Uterus (tissue), 2 donors: ENCODE measurements at regions not wholly inside any gene's neighbourhood (a gene's known extent, or its start where the extent isn't known, plus 50 kb on each side); places are given as distances from the start of the nearest gene placed in this dataset.

Experiments used
- POLR2A ChIP-seq, 2 donors: fragments of 450-650 bp; IDR thresholded peaks; one replicate each; pipeline ENCODE4 v1.6.1; 2016; ENCODE audit warnings: antibody characterized with exemption in 2 of 2, mild to moderate bottlenecking in 1 of 2, moderate library complexity in 1 of 2
- TF ChIP-seq, protein P1 (sequence below), 4 experiments: fragments of 200-600 bp in 2 of 4; fragments of 450-650 bp in 2 of 4; sonication (generic) in 2 of 4; IDR thresholded peaks; one replicate each; pipeline ENCODE4 v1.5.1; 2016 to 2019; ENCODE audit warnings: antibody characterized with exemption in 4 of 4, mild to moderate bottlenecking in 2 of 4, moderate library complexity in 1 of 4

DNA sequence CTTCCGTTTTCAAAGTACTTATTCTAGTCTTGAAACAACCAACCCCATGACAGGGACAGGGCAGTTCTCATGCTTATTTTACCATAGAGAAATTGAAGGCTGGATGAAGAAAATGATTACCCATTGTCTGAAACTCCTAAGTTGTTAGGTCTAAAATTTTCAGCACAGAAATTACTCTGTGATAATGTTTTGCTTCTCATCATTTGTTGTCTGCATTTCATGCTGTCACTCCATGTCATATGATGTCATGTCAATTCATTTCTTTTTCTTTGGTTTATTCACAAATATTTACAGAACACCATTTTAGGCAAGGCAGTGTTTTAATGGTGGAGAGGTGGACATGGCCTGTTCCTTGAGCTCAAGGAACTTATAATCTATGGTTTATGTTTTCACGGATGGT lies 98.2 kb upstream of the RASGRP1 start:
- TF ChIP-seq POLR2A (IDR thresholded peaks at IDR 0.05): no peak
- TF ChIP-seq, protein P1, sequence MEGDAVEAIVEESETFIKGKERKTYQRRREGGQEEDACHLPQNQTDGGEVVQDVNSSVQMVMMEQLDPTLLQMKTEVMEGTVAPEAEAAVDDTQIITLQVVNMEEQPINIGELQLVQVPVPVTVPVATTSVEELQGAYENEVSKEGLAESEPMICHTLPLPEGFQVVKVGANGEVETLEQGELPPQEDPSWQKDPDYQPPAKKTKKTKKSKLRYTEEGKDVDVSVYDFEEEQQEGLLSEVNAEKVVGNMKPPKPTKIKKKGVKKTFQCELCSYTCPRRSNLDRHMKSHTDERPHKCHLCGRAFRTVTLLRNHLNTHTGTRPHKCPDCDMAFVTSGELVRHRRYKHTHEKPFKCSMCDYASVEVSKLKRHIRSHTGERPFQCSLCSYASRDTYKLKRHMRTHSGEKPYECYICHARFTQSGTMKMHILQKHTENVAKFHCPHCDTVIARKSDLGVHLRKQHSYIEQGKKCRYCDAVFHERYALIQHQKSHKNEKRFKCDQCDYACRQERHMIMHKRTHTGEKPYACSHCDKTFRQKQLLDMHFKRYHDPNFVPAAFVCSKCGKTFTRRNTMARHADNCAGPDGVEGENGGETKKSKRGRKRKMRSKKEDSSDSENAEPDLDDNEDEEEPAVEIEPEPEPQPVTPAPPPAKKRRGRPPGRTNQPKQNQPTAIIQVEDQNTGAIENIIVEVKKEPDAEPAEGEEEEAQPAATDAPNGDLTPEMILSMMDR (IDR thresholded peaks at IDR 0.05): no peak
